ENCODE measurements at regions not wholly inside any gene's neighbourhood (a gene's known extent, or its start where the extent isn't known, plus 50 kb on each side); places are given as distances from the start of the nearest gene placed in this dataset.
"Not testable (repeated sequence)": the region's sequence is repeated elsewhere in the genome, so short reads cannot be mapped to it uniquely, and the experiment has no call there.

DNA sequence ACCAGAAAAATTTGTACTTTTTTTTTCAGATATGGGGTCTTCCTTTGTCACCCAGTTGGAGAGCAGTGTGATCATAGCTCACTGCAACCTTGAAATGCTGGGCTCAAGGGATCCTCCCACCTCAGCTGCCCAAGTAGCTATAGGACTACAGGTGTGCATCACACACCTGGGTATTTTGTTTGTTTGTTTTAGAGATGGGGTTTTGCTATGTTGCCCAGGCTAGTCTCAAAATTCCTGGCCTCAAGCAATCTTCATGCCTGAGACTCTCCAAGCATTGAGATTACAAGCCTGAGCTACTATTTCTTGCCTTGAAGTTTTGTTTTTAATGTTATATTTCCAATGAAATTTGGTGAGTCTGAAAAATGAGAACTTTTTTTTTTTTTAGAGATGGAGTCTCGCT, 847.8 kb downstream of the TRIML1 start:
- no peak for DNase-seq (ENCODE audit: low read depth in 4 of 4, low spot score in 3 of 4)

DNA sequence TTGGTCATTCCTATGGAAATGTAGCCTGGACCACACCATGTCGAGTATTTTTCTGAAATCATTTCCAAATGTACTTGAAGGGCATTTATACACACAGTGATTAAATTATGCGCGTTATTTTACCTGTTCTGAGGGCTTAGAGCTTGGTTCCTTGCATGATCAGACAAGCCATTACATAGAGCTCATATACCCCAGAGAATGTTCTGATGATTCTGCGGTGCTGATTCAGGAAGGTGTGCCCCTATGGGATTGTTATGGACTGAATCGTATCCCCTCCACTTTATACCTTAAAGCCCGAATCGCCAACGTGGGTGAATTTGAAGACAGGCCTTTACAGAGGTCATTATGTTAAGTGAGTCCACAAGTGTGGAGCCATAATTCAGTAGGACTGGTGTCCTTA, 848.9 kb downstream of the TRIML1 start:
- DNase-seq (ENCODE audit: low read depth in 4 of 4, low spot score in 3 of 4): no peak

DNA sequence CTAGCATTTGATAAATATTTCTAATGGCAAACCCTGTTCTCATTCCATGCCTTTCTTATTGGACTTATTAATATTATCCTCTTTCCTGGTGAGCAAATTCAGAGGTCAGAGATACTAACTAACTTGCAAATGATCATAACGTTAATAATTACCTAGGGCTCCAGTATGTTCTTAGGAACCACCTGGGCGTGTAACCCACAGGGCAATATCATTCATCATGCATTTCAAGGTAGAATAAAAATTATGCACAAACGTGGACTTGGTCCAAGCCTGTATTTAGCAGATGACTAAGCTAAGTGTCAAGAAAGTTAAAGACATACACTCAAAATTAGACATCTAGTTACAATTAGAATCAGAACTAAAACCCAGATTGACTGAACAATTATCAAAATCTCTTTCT, 850.1 kb downstream of the TRIML1 start:
- peak in 1 of 4 donors; percentile 18 for DNase-seq (ENCODE audit: low read depth in 4 of 4, low spot score in 3 of 4)

DNA sequence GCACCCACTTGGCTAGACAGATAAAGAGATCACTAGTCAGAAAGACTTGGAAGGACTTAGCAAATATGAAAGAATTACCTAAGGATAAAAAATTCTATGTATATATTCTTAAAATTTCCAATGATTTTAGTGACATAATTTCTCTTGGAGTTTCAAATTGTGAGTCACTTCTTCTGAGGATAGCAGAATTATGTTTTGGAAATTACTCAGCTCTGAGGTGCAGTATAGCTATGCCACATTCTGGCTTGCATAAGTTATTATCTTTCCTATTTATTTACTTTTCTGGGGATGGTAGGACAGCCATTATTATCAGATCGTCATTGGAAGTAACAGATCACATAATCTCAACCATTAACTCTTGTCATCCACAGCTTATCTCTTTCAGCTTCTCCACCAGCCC, 853.5 kb downstream of the TRIML1 start:
- DNase-seq (ENCODE audit: low read depth in 4 of 4, low spot score in 3 of 4): no peak

DNA sequence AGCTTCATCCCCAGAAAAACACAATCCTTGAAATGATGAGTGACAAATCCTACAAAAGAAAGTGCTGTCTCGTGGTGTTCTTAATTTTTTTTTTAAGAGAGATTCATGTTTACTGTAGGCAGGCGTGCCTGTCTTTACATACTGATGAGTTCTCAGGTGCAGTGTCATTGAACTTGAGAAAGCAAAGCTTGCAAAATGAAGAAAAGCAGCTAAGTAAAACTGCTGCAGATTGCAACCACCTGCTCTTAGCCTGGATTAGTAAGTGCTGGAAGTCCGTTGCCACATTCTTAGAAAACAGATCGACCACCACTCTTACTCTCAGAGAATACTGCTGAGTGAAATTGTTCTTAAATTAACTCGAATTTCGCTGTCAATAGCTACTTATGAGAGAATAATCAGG, 854.6 kb downstream of the TRIML1 start:
- DNase-seq (ENCODE audit: low read depth in 4 of 4, low spot score in 3 of 4): no peak

DNA sequence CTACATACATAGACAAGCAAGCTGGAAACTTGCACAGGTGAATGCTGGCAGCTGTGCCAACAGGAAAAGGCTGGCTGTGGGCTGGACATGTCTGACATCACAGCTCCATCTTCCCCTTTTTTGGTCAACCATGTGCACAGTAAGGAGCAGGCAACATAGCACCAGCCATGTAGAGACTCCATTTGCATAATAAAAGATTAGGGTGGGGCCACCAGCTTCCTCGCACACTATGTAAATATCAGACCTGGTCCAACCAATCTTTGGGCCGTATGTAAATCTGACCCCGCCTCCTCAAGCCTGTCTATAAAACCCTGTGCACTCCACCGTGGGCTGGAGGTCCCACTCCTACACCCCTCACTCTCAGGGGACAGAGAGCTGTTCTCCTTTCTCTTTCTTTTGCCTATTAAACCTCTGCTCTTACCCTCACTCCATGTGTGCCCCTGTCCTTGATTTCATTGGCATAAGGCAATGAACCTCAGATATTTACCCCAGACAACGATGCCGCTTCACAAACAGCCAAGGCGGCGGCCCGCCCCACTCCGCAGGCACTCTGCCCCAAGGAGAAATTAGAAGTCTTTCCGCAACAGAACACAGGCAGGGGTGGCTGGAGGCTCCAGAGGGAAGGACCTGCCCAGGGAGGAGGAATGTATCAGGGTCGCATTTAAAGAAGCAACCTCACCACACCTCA, 862.2 kb downstream of the TRIML1 start:
- no peak for DNase-seq (ENCODE audit: low read depth in 4 of 4, low spot score in 3 of 4)

DNA sequence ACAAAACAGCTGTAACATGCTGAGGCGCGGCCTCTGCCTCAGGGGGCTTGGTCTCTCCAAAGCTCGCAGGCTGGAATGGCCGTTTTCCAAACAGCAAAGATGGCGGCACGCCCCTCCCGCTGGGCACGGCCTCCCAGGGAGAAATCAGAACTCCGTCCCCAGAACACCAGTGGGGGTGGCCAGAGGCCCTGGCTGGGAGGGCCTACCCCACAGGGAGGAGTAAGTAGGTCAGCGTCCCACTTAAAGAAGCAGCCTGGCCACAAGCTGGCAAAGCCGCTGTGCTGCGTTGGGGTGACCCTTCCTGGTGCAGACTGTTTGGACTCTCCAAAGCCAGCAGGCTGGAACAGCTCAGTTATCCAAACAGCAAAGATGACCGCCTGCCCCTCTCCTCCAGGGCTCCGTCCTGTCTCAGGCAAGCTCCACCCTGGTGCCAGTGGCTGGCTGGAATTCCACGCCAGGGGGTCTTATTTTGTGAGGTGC, 862.8 kb downstream of the TRIML1 start:
- DNase-seq (ENCODE audit: low read depth in 4 of 4, low spot score in 3 of 4): no peak

DNA sequence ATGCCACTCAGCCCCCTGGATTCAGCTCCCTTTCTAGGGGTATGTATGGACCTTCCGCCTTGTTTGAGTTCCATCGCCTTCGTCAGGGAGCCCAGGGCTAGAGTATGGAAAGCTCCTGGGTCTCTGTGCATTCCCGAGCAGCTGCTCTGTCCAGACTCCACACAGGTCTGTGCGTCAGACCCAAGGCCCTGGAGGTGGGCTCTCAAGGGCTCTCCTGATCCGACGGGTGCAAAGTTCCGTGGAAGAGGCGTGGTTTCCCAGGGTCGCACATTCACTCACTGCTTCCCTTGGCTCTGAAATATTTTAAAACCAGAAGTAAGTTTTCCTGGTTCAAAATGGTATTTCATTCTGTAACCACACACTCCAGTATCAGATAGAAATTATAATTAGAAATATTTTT, 863.2 kb downstream of the TRIML1 start:
- DNase-seq (ENCODE audit: low read depth in 4 of 4, low spot score in 3 of 4): no peak

DNA sequence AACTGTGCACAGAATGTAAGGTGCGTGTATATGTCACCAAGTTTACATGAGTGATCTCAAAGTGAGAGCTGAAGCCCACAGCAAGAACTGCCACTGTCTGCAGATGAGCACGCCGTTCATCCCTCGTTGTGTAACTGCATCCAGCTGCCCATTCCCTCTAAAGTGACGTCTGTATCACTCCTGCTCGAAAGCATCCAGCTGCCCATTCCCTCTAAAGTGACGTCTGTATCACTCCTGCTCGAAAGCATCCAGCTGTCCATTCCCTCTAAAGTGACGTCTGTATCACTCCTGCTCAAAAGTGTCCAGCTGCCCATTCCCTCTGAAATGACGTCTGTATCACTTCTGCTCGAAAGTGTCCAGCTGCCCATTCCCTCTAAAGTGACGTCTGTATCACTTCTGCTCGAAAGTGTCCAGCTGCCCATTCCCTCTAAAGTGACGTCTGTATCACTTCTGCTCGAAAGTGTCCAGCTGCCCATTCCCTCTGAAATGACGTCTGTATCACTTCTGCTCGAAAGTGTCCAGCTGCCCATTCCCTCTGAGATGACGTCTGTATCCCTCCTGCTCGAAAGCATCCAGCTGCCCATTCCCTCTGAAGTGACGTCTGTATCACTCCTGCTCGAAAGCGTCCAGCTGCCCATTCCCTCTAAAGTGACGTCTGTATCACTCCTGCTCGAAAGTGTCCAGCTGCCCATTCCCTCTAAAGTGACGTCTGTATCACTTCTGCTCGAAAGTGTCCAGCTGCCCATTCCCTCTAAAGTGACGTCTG, 871.4 kb downstream of the TRIML1 start:
- DNase-seq (ENCODE audit: low read depth in 4 of 4, low spot score in 3 of 4): not testable (repeated sequence)

DNA sequence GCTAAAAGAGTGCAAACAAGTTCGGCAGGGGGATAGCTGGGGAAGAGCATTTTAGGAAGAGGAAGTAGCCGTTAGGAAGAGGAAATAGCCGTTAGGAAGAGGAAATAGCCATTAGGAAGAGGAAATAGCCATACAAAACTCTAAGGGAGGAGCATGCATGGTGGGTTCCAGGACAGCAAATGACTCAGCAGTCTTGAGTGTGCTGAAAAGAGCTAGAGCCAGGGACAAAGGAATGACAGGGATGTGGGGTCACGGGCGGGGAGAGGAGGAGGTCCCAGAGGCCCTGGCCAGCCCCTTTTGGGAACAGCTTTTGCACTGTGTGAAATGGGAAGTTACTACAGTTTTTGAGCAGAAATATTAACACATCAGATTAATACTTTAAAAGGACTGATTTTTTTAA, 882.6 kb downstream of the TRIML1 start:
- no peak for DNase-seq (ENCODE audit: low read depth in 4 of 4, low spot score in 3 of 4)

DNA sequence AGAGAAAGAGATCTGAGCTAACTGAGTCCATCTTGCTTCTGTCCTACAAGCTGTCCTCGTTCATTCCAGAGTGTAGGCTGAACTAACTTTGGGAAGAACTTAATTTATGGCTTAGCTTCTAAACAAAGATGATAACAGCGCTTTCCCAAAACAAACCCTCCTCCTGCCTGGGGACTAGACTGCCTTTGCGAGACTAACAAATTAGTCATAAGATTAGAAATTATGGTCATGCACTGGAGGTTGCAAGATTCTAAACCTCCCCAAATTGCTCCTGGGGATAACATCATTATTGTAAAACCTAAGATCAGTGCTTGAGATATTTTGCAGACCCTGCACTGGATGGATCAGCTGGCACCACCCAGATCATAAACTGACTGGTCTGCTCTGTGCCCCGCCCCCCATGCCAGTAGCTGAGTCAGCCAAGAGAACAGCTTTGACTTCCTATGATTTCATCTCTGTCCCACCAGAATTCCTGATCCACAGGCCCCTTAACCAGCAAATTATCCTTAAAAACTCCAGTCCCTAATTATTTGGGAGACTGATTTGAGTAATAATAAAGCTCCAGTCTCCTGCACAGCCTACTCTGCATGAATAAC, 883.3 kb downstream of the TRIML1 start:
- no peak for DNase-seq (ENCODE audit: low read depth in 4 of 4, low spot score in 3 of 4)

DNA sequence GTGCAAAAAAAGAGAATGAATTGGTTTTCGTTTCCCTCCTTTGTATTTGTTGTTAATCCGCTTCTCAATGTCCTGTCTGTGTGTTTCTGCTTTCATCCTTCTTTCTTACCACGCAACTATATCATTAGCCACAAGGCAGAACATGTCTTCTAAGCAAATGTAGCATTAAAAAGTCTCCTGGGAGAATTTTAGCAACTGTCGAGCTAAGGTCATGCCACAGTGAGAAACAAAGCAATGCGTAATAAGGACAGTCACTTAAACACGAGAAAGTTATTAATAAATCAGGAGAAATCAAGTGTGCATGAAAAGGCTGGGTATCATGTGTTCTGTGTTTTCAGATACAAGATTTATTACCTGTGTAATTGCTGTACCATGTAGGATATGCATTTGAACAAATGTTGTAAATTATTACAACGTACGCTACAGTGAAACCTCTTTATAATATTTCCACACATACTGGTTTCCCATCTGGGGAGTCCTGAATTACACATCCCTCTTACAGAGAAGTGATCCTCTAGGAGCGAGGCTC, 890.8 kb downstream of the TRIML1 start:
- no peak for DNase-seq (ENCODE audit: low read depth in 4 of 4, low spot score in 3 of 4)

DNA sequence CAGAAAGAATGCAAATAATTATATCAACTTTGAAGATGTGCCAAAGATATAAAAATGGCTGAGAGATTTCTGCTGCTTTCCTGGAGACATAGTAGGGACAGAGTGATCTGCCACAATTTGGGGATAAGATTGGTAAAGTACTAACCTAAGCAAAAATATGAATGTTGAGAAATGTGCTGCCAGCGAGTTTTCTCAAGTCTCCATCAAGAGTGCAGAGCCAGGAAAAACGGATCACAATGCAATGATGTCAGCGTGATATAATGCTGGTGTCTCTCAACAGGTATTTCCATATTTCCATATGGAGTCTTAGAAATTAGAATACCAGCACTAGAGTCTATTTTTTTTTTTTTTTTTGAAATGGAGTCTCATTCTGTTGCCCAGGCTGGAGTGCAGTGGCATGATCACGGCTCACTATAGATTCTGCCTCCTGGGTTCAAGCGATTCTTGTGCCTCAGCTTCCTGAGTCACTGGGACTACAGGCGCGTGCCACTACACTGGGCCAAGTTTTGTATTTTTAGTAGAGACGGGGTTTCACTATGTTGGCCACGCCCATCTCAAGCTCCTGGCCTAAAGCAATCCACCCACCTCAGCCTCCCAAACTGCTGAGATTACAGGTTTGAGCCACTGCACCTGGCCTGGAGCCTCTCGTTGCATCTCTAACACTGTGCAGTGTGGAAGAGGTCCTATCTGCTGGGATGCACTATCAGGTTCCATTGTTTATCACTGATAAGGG, 893.5 kb downstream of the TRIML1 start:
- no peak for DNase-seq (ENCODE audit: low read depth in 4 of 4, low spot score in 3 of 4)

DNA sequence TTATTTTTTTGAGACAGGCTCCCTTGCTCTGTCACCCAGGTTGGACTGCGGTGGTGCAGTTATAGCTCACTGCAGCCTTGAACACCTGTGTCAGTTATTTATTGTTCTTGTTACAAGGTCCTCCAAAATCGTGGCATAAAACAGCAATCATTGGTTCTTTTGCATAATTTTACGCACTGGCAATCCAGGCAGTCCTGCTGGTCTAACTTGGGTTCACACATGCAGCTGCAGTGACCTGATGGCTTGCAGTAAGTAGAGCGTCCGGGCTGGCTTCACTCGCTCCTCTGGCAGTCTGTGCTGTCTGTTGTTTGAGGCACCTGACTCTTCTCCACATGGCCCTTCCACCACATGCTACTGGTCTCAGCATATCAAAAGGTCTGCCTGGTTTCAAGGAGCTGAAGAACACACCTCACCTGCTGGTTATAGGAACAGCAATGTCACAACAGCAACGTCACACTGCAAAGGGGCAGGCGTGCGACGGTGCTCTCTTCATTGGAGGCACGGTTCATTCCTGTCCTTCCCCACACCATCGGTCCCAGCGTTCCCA, 894.6 kb downstream of the TRIML1 start:
- DNase-seq (ENCODE audit: low read depth in 4 of 4, low spot score in 3 of 4): no peak

DNA sequence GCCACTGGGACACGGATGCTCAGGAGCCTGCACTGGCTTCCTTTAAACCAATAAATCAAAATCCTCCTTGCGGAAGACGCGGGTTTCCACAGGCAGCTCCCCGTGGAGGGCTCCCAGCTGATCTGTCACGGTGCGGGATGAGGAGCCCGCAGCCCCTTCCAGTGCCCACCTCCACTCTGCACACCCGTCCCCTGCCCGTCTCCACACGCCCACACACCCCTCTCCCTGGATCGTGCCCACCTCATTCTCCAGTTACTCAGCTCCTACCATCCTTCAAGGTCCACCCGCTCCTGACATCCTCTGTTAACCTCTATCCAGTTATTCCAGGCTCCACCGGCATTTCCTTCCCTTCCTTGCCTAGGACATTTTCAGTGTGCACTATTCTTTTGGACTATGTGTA, 895.9 kb downstream of the TRIML1 start:
- no peak for DNase-seq (ENCODE audit: low read depth in 4 of 4, low spot score in 3 of 4)

DNA sequence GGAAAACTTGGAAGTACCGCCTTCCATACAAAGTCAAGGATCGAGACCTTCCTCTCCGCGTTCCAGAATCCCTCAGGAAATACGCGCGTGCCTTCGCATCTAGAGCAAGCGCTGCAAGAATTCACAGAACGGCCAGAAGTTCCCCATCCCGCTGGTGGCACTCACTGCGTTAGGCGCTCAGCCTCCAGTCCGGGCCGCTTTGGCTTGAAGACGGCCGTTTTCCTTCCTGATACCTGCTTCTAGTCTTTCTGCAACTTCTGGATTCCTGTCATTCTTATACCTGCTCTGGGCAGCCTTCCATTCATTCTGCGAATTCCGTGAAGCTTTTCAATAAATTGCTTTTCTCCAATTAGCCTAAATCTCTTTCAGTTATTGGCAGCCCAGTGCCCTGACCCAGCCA, 896.4 kb downstream of the TRIML1 start:
- no peak for DNase-seq (ENCODE audit: low read depth in 4 of 4, low spot score in 3 of 4)

DNA sequence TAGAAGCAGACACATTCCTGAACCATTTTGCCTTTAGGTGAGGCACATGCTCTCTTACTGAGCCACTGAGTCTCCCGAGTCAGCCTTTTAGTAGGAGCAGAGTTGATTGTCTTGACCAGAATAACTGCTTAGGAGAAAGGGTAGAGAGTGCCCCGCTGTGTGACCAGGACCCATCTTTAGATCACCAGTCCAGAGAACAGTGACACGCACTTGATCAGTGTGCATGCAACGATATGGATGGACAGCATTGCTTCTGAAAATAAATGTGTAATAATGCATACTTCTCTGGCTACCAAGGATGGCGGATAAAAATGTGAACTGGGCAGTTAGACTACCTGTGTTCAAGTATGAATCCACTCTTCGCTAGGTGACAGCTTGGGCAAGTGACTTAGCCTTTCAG, 897.7 kb downstream of the TRIML1 start:
- no peak for DNase-seq (ENCODE audit: low read depth in 4 of 4, low spot score in 3 of 4)

DNA sequence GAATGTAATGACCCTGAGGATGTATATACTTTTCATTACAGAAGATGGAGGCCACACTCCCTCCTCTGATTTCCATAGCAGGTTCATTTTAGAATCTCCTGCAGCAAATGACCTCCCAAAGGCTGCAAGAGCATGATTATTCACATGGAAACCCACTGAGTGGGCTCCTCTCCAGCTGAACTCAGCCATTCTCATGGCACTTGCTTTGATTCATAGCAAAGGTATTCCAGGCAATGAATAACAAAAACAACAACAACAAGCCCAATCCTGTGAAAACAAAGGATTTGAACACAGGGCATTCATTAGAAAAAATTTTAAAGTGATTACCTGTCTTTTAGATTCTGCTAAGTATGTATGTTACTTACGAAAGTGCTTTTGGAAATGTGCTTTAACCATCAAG, 894.0 kb upstream of the FRG1 start:
- no peak for DNase-seq (ENCODE audit: low read depth in 4 of 4, low spot score in 3 of 4)

DNA sequence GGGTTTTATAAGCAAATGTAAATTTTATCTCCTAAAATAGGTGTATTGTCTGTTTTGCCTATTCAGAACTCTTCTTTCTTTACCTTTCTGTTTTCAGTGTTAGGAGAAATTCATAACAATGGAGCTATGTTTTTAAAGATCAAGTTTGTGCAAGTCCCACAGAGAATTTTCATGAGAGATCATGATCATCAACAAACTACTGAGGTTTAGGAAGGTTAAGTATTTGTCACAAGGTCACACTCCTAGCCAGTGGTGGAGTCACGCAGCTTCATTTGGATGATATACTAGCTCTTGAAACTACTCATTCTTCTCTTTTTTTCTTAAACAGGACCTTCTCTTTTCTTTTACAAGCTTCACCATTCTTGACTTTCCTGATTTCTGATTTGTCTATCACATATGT, 892.6 kb upstream of the FRG1 start:
- DNase-seq (ENCODE audit: low read depth in 4 of 4, low spot score in 3 of 4): no peak

DNA sequence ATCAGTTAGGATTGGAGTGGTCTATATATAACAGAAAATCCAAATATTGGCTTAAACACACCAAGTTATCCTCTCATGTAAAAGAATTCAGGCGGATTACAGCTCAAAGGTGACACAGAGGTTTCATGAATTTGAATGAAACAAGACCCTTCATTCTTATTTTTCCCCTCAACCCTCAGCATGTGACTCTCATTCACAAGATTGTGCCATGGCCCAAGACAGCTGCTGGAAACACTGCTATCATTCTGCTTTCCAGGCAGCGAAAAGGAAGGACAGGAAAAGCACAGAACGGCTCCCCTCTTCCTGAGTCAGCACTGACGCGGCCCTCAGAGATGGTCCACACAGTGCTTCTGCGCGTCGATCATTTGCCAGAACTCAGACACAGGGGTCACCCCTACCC, 891.0 kb upstream of the FRG1 start:
- DNase-seq (ENCODE audit: low read depth in 4 of 4, low spot score in 3 of 4): no peak

DNA sequence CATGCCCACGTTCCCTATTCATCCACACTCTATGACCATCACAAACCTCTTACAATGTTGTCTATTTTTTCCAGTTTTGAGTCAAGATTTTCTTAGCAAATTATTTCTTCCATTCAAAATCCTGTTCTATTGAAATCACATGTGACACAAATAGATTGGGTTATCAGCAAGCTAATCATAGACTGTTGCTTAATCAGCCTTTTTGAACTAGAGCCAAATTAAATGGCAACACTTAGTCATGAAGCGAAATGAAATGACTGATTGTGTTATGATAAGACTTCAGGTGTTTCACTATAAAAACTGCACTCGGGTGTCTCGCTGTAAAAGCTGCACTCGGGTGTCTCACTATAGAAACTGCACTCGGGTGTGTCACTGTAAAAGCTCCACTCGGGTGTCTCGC, 890.0 kb upstream of the FRG1 start:
- DNase-seq (ENCODE audit: low read depth in 4 of 4, low spot score in 3 of 4): no peak
